ENCODE measurements at regions not wholly inside any gene's neighbourhood (a gene's known extent, or its start where the extent isn't known, plus 50 kb on each side); places are given as distances from the start of the nearest gene placed in this dataset.
A peak's percentile ranks its signal among the peaks of the same experiment; 100 is the strongest.

DNA sequence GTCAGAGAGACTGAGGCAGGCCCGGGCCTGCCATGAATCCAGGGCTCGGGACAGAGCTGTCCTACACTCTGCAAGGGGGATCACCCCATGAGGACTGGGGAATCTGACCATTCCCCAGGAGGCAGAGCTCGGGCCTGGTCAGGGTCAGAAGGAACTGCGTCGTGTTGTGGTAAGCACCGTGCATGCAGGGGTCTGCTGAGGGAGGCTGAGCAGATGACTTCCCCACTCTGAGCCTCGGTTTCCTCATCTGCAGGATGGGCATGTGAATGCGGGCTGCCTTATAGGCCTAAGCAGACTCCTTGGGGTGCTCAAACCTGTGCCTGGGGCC, 61.6 kb upstream of the IQSEC1 start:
- Histone ChIP-seq H3K27ac (ENCODE audit: insufficient read depth, low read length, poor library complexity, severe bottlenecking) (no peak overlapping the region), H3K27me3 (ENCODE audit: control insufficient read depth, insufficient read depth, low read length) (no peaks in the 10 kb centered on the region), H3K4me3 (ENCODE audit: low read depth, low read length) (no peak overlapping the region), H3K36me3 (ENCODE audit: control insufficient read depth, insufficient read depth, low read length) (no peaks in the 10 kb centered on the region), H3K4me1 (ENCODE audit: control insufficient read depth, insufficient read depth, low read length, poor library complexity, severe bottlenecking) (no peaks in the 10 kb centered on the region), H3K9me3 (ENCODE audit: control insufficient read depth in 2 of 2, low read length in 2 of 2) (no peaks in the 10 kb centered on the region)
- Mint-ChIP-seq H3K9me3 (no peaks in the 10 kb centered on the region), H3K36me3 (no peaks in the 10 kb centered on the region), H3K27ac (no peak overlapping the region), H3K27me3 (peaks cover 17% of the 10 kb centered on the region), H3K4me1 (no peaks in the 10 kb centered on the region), H3K4me3 (no peak overlapping the region)
- DNase-seq: no peak
- no peak for ATAC-seq (ENCODE audit: low read depth in 2 of 2)

DNA sequence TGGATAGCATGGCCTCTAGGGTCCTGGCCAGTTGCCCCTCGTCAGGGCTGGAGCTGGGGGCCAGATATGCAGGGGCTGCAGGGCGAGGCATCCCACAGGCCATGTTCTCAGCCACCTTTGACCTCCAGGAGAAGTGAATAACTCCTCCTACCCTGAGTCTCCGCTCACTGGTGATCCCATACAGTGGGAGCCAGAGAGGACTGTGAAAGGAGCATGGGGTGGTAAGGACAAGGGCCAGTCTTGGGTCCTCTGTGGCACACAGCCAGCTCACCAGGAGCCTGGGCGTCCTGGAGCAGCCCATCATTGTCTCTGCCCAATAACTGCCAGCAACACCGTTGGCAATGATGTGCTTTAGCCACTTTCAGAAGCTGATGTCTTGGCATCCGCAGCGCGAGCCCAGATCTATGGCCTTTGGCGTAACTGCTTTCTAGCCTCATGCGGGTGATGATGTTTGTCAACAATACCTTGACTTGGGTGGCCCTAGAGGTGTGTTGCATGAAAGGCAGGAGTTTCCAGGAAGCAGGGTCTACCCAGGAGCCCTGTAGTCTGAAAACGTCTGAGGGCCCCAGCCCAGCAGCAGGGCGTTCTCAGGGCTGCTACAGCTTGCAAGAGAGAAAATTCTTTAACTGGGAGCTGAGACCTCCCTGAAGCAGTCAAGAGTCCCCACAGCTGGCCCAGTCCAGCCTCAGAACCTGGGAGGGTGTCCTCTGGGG, 61.1 kb upstream of the IQSEC1 start:
- no peak for ATAC-seq (ENCODE audit: low read depth in 2 of 2)
- no peak for DNase-seq
- H3K4me1 Mint-ChIP-seq: no peaks in the 10 kb centered on the region

DNA sequence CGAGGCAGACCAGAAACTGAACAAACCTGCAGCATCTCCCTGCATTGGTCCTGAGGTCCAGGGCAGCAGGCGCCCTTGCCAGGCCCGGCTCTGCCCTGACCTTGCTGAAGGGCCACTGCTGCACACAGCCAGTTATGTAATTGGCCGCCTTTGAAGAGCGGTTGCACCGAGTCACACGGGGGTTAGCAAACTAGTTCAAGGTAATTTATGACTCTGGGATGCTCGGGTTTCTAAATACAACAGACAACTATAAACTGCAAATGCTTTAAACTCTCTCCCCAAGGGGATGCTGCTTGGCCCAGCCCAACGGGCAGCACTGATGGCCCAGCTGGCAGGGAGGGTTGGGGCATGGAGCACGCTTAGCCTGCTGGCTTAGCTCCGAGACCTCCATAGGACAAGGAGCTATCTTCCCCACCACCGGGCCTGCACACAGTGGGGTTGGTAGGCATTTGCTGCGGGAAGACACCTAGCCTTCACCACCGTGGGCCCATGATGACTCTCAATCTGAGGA, 60.3 kb upstream of the IQSEC1 start:
- Histone ChIP-seq H3K4me1 (ENCODE audit: control insufficient read depth, insufficient read depth, low read length, poor library complexity, severe bottlenecking) (no peaks in the 10 kb centered on the region), H3K27ac (ENCODE audit: insufficient read depth, low read length, poor library complexity, severe bottlenecking) (no peak overlapping the region), H3K36me3 (ENCODE audit: control insufficient read depth, insufficient read depth, low read length) (no peaks in the 10 kb centered on the region), H3K4me3 (ENCODE audit: low read depth, low read length) (no peak overlapping the region), H3K27me3 (ENCODE audit: control insufficient read depth, insufficient read depth, low read length) (peaks cover 2% of the 10 kb centered on the region), H3K9me3 (ENCODE audit: control insufficient read depth in 2 of 2, low read length in 2 of 2) (no peaks in the 10 kb centered on the region)
- no peaks in the 10 kb centered on the region for H3K9me3 Mint-ChIP-seq
- no peak for ATAC-seq (ENCODE audit: low read depth in 2 of 2)
- H3K4me3 Mint-ChIP-seq: no peak overlapping the region
- no peaks in the 10 kb centered on the region for H3K36me3 Mint-ChIP-seq
- no peak overlapping the region for H3K27ac Mint-ChIP-seq
- no peaks in the 10 kb centered on the region for H3K4me1 Mint-ChIP-seq
- H3K27me3 Mint-ChIP-seq: peaks cover 25% of the 10 kb centered on the region
- DNase-seq: no peak

More for the DNA sequence above, 61.1 kb upstream of the IQSEC1 start:
- no peak overlapping the region for H3K4me3 ChIP-seq (ENCODE audit: low read depth, low read length)
- no peaks in the 10 kb centered on the region for H3K9me3 Mint-ChIP-seq
- H3K4me1 ChIP-seq (ENCODE audit: control insufficient read depth, insufficient read depth, low read length, poor library complexity, severe bottlenecking): no peaks in the 10 kb centered on the region
- H3K4me3 Mint-ChIP-seq: no peak overlapping the region
- no peaks in the 10 kb centered on the region for H3K27me3 ChIP-seq (ENCODE audit: control insufficient read depth, insufficient read depth, low read length)
- H3K27me3 Mint-ChIP-seq: peaks cover 19% of the 10 kb centered on the region
- no peaks in the 10 kb centered on the region for H3K36me3 ChIP-seq (ENCODE audit: control insufficient read depth, insufficient read depth, low read length)
- H3K9me3 ChIP-seq (ENCODE audit: control insufficient read depth in 2 of 2, low read length in 2 of 2): no peaks in the 10 kb centered on the region
- H3K27ac ChIP-seq (ENCODE audit: insufficient read depth, low read length, poor library complexity, severe bottlenecking): no peak overlapping the region
- H3K36me3 Mint-ChIP-seq: no peaks in the 10 kb centered on the region
- H3K27ac Mint-ChIP-seq: no peak overlapping the region

DNA sequence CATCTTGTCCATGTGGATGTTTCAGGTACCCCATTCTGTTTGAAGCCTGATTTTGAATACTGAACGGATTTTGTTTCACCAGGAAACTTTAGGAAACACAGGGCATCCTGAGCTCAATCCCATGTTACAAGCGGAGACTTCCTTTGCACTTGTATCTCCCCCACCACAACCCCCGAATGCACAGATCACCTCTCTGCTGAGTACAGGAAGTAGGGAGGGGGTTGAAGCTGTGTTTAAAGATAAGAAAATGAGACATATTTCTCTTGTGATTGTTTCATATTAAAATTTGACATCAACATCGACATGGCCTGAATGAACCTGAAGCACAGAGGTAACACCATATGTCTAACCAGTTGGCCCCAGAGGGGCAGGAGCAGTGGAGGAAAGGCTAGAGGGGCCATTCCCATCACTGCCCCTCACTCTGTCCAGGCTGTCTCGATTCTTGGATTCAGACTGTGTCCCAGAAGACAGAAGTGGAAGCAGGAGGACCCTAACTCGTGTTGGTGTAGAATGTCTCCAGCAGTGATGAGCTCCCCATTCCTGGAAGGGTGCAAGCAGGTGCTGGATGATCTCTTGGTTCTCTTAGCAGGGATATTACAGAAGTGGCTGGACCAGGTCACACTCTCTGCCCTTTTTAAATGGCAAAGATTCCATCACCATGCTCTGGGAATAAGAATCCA, 59.6 kb upstream of the IQSEC1 start:
- Histone ChIP-seq H3K27me3 (ENCODE audit: control insufficient read depth, insufficient read depth, low read length) (peaks cover 2% of the 10 kb centered on the region), H3K9me3 (ENCODE audit: control insufficient read depth in 2 of 2, low read length in 2 of 2) (no peaks in the 10 kb centered on the region), H3K36me3 (ENCODE audit: control insufficient read depth, insufficient read depth, low read length) (no peaks in the 10 kb centered on the region), H3K4me1 (ENCODE audit: control insufficient read depth, insufficient read depth, low read length, poor library complexity, severe bottlenecking) (no peaks in the 10 kb centered on the region), H3K27ac (ENCODE audit: insufficient read depth, low read length, poor library complexity, severe bottlenecking) (no peak overlapping the region), H3K4me3 (ENCODE audit: low read depth, low read length) (no peak overlapping the region)
- no peak overlapping the region for H3K27ac Mint-ChIP-seq
- H3K27me3 Mint-ChIP-seq: peaks cover 32% of the 10 kb centered on the region
- no peaks in the 10 kb centered on the region for H3K36me3 Mint-ChIP-seq
- H3K9me3 Mint-ChIP-seq: no peaks in the 10 kb centered on the region
- ATAC-seq (ENCODE audit: low read depth in 2 of 2) (no peak), DNase-seq (no peak)
- H3K4me3 Mint-ChIP-seq: no peak overlapping the region
- H3K4me1 Mint-ChIP-seq: no peaks in the 10 kb centered on the region

DNA sequence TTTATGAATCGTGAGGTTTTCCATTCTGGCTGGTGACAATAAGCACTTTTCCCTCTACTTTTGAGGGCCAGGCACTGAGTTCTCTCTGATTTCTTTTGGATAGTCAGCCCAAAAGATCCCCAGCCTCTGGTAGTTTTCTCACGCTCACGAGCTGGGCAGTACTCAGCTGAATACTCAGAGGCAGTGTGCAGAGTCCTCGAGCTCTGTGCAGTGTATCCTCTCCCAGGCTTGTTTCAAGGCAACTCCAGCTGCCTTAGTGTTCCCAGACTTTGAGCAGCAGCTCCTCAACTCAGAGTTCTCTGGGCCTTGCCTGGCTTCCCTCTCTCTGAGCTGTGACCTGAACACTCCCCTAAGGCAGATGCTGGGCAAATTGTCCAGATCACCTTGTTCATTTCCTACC, 59.1 kb upstream of the IQSEC1 start:
- Histone ChIP-seq H3K27me3 (ENCODE audit: control insufficient read depth, insufficient read depth, low read length) (peaks cover 2% of the 10 kb centered on the region), H3K4me3 (ENCODE audit: low read depth, low read length) (no peak overlapping the region), H3K36me3 (ENCODE audit: control insufficient read depth, insufficient read depth, low read length) (no peaks in the 10 kb centered on the region), H3K4me1 (ENCODE audit: control insufficient read depth, insufficient read depth, low read length, poor library complexity, severe bottlenecking) (no peaks in the 10 kb centered on the region), H3K9me3 (ENCODE audit: control insufficient read depth in 2 of 2, low read length in 2 of 2) (no peaks in the 10 kb centered on the region), H3K27ac (ENCODE audit: insufficient read depth, low read length, poor library complexity, severe bottlenecking) (no peak overlapping the region)
- H3K4me3 Mint-ChIP-seq: no peak overlapping the region
- peaks cover 37% of the 10 kb centered on the region for H3K27me3 Mint-ChIP-seq
- H3K27ac Mint-ChIP-seq: no peak overlapping the region
- H3K4me1 Mint-ChIP-seq: no peaks in the 10 kb centered on the region
- no peaks in the 10 kb centered on the region for H3K9me3 Mint-ChIP-seq
- ATAC-seq (ENCODE audit: low read depth in 2 of 2) (no peak), DNase-seq (no peak)
- H3K36me3 Mint-ChIP-seq: no peaks in the 10 kb centered on the region

DNA sequence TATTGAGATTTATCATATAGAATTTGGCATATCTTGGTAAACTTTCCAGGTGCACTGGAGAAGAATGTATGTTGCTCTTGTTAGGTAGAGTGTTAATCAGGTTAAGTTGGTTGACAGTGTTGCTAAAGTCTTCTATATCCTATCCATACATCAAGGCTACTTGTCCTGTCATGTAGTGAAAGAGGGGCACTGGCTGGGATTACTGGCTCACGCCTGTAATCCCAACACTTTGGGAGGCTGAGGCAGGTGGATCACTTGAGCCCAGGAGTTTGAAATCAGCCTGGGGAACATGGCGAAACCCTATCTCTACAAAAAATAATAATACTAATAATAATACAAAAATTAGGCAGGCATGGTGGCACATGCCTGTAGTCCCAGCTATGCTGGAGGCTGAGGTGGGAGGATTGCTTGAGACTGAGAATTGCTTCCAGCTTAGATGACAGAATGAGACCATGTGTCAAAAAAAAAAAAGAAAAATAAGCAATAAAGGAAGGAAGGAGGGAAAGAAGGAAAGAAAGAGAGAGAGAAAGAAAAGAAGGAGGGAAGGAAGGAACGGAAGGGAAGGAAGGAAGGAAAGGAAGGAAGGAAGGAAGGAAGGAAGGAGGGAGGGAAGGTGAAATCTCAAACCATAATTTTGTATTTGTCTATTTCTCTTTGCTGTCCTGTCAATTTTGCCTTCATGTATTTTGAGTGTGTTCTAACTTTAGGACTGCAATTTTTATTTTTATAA, 57.4 kb upstream of the IQSEC1 start:
- Histone ChIP-seq H3K9me3 (ENCODE audit: control insufficient read depth in 2 of 2, low read length in 2 of 2) (no peaks in the 10 kb centered on the region), H3K27ac (ENCODE audit: insufficient read depth, low read length, poor library complexity, severe bottlenecking) (no peak overlapping the region), H3K36me3 (ENCODE audit: control insufficient read depth, insufficient read depth, low read length) (no peaks in the 10 kb centered on the region), H3K4me3 (ENCODE audit: low read depth, low read length) (no peak overlapping the region), H3K27me3 (ENCODE audit: control insufficient read depth, insufficient read depth, low read length) (peaks cover 2% of the 10 kb centered on the region), H3K4me1 (ENCODE audit: control insufficient read depth, insufficient read depth, low read length, poor library complexity, severe bottlenecking) (no peaks in the 10 kb centered on the region)
- Mint-ChIP-seq H3K4me3 (no peak overlapping the region), H3K9me3 (no peaks in the 10 kb centered on the region), H3K27me3 (peaks cover 33% of the 10 kb centered on the region), H3K36me3 (no peaks in the 10 kb centered on the region), H3K4me1 (no peaks in the 10 kb centered on the region), H3K27ac (peak overlapping the region in 1 of 3 donors; percentile 88)
- DNase-seq (no peak), ATAC-seq (ENCODE audit: low read depth in 2 of 2) (no peak)

DNA sequence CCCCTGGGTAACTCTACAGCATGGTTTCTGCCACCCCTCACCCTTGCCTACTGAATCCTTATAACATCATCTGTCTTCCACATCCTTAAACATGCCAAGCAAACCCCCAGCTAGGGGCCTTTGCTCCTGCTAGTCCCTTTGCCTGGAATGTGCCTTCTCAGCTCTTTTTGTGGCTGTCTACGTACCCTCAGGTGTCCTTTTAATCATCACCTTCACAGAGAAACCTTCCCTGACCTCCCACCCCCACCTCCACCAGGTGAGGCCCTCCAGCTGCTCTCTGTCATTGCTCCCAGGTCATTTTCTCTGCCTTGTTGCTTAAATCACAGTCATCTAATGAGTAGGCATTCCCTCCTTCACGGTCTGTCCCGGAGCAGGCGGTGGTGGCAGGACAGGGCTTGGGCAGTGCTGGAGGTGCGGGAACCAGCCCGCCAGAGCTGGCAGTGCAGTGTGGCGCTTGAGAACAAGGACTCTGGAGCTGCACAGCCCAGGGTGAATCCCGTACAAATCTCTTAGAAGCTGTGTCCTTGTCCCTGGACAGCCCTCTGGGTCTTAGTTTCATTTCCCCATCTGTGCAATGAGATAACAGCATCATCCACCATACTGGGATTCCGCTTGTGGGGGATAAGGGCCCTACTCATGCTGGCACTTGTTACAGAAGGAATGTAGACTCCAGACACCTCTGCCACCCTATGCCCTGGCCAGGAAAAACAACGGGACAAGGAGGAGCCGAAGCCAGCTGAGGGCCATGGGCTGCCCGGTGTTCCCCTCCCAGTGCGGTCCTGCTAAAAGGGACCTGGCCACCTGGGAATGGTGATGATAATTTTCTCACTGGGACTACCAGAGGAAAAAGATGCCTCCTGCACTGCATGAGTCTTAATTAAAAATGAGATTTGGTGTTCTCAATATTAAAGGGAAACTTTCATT, 52.1 kb upstream of the IQSEC1 start:
- Histone ChIP-seq H3K9me3 (ENCODE audit: control insufficient read depth in 2 of 2, low read length in 2 of 2) (no peaks in the 10 kb centered on the region), H3K4me3 (ENCODE audit: low read depth, low read length) (no peak overlapping the region), H3K27ac (ENCODE audit: insufficient read depth, low read length, poor library complexity, severe bottlenecking) (no peak overlapping the region), H3K27me3 (ENCODE audit: control insufficient read depth, insufficient read depth, low read length) (peaks cover 2% of the 10 kb centered on the region), H3K4me1 (ENCODE audit: control insufficient read depth, insufficient read depth, low read length, poor library complexity, severe bottlenecking) (no peaks in the 10 kb centered on the region), H3K36me3 (ENCODE audit: control insufficient read depth, insufficient read depth, low read length) (no peaks in the 10 kb centered on the region)
- no peak overlapping the region for H3K4me3 Mint-ChIP-seq
- no peaks in the 10 kb centered on the region for H3K9me3 Mint-ChIP-seq
- DNase-seq: no peak
- no peak overlapping the region for H3K27ac Mint-ChIP-seq
- H3K27me3 Mint-ChIP-seq: peaks cover 19% of the 10 kb centered on the region
- ATAC-seq (ENCODE audit: low read depth in 2 of 2): no peak
- no peaks in the 10 kb centered on the region for H3K4me1 Mint-ChIP-seq
- H3K36me3 Mint-ChIP-seq: no peaks in the 10 kb centered on the region
